ENCODE measurements at regions not wholly inside any gene's neighbourhood (a gene's known extent, or its start where the extent isn't known, plus 50 kb on each side); places are given as distances from the start of the nearest gene placed in this dataset.

GRCh38 chr21:35976481-35976880, 83.8 kb downstream of the SETD4 start:
- Histone ChIP-seq H3K4me3 (no peak overlapping the region), H3K27ac (no peak overlapping the region), H3K9me3 (peaks cover 0 to 10% (median 0%) of the 10 kb centered on the region in 11 donors), H3K4me1 (no peaks in the 10 kb centered on the region), H3K27me3 (peaks cover 0 to 44% (median 16%) of the 10 kb centered on the region in 7 donors), H3K36me3 (no peaks in the 10 kb centered on the region)
- 87 to 88% methylated on average over 2 of the region's 2 CpGs for WGBS, 2 donors
- ATAC-seq (no peak), DNase-seq (no peak)
- TF ChIP-seq, protein P1, sequence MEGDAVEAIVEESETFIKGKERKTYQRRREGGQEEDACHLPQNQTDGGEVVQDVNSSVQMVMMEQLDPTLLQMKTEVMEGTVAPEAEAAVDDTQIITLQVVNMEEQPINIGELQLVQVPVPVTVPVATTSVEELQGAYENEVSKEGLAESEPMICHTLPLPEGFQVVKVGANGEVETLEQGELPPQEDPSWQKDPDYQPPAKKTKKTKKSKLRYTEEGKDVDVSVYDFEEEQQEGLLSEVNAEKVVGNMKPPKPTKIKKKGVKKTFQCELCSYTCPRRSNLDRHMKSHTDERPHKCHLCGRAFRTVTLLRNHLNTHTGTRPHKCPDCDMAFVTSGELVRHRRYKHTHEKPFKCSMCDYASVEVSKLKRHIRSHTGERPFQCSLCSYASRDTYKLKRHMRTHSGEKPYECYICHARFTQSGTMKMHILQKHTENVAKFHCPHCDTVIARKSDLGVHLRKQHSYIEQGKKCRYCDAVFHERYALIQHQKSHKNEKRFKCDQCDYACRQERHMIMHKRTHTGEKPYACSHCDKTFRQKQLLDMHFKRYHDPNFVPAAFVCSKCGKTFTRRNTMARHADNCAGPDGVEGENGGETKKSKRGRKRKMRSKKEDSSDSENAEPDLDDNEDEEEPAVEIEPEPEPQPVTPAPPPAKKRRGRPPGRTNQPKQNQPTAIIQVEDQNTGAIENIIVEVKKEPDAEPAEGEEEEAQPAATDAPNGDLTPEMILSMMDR (IDR thresholded peaks at IDR 0.05) = no peak
- intact Hi-C loops (cut with DNase I) = no loop called here

DNA sequence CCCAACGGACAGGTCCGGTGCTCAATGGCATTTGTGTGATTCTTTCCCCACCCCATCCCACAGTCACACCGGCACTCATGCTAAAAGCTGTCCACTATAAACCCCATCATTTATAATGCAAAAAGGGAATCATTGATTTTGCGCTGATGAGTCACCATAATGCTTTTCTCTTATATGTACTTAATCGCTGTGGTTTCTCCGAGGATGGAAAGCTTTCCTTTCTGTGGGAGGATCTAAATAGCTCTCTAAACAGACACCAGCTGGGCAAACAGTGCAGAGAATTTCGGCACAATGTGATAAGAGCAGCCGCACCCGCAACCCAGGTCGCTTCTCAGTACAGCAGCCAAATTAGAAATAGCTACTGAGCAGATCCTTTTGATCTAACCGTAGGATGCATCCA, 85.6 kb downstream of the SETD4 start:
- WGBS, 2 donors = 53 to 61% methylated on average over 11 of the region's 11 CpGs
- Histone ChIP-seq H3K27me3 (peaks cover 0 to 33% (median 16%) of the 10 kb centered on the region in 7 donors), H3K36me3 (no peaks in the 10 kb centered on the region), H3K27ac (no peak overlapping the region), H3K4me3 (no peak overlapping the region), H3K4me1 (no peaks in the 10 kb centered on the region), H3K9me3 (peaks cover 0 to 10% (median 0%) of the 10 kb centered on the region in 11 donors)
- ATAC-seq (no peak), DNase-seq (no peak)
- intact Hi-C loops (cut with DNase I) = no loop called here
- TF ChIP-seq, protein P1 (IDR thresholded peaks at IDR 0.05) = no peak

DNA sequence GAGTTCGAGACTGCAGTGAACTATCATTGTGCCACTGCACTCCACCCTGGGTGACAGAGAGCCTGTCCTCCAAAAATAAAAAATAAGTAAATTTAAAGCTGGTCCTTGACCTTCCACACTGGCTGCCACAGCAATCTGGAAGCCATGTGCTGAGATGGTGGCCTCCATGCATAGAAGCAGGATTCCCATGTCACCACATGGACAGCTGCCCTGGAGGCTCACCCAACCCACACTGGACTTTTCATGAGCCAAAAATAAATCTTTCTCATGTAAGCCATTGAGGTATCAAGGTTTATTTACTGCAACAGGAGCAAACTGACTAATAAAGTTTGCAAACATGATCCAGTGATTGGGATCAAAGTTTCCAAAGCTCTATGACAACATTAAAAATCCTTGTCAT, 88.5 kb downstream of the SETD4 start:
- TF ChIP-seq, protein P1 (IDR thresholded peaks at IDR 0.05) = no peak
- H3K27me3 ChIP-seq = peaks cover 0 to 24% (median 7%) of the 10 kb centered on the region in 7 donors
- no peak overlapping the region for H3K27ac ChIP-seq
- DNase-seq = no peak
- WGBS, 2 donors = 86 to 91% methylated on average over 1 of the region's 1 CpG
- ATAC-seq = no peak
- H3K9me3 ChIP-seq = no peaks in the 10 kb centered on the region
- H3K36me3 ChIP-seq = no peaks in the 10 kb centered on the region
- intact Hi-C loops (cut with DNase I) = no loop called here
- H3K4me3 ChIP-seq = no peak overlapping the region
- H3K4me1 ChIP-seq = no peaks in the 10 kb centered on the region

DNA sequence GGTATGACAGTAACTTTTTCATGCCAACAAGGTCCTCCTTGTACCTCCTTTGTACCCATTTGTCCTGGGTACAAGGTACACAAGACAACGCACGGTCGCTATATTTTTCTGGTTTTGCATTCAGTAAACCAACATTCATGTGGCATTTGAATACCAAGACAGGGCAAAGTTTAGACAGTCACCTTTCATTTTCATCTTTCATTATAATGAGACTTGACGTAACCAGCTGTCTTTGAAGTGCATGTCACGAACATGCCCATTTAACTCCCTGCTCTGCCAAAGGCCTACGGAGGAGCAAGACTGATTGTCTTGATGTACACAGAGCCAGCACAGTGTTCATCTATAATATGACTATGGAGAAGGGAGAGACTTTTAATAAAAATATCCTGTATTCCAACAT, 91.0 kb downstream of the SETD4 start:
- H3K36me3 ChIP-seq = no peaks in the 10 kb centered on the region
- DNase-seq (no peak), ATAC-seq (no peak)
- intact Hi-C loops (cut with DNase I) = no loop called here
- TF ChIP-seq, protein P1 (IDR thresholded peaks at IDR 0.05) = no peak
- no peak overlapping the region for H3K27ac ChIP-seq
- peaks cover 0 to 17% (median 7%) of the 10 kb centered on the region in 7 donors for H3K27me3 ChIP-seq
- no peaks in the 10 kb centered on the region for H3K4me1 ChIP-seq
- WGBS, 2 donors = 48 to 97% methylated on average over 6 of the region's 6 CpGs
- no peak overlapping the region for H3K4me3 ChIP-seq
- no peaks in the 10 kb centered on the region for H3K9me3 ChIP-seq

Measured in heart right ventricle (tissue), 16 donors.